CD4-positive, alpha-beta T cell (primary cell): ENCODE measurements at regions not wholly inside any gene's neighbourhood (a gene's known extent, or its start where the extent isn't known, plus 50 kb on each side); places are given as distances from the start of the nearest gene placed in this dataset.
"Not testable (repeated sequence)": the region's sequence is repeated elsewhere in the genome, so short reads cannot be mapped to it uniquely, and the experiment has no call there.

Experiments used
- ATAC-seq: fragments of 200-7000 bp; cut with Tn5 transposase; one replicate; pipeline ENCODE4 v1.10.0; 2022; ENCODE audit warnings: mild to moderate bottlenecking; ENCODE audit not compliant: poor library complexity
- CTCF ChIA-PET: fragments of 350-600 bp; sonication (Branson Sonifier 250); formaldehyde crosslinking; loops from one replicate; lab custom pipeline; 2021; ENCODE audit warnings: antibody characterized with exemption, inconsistent platforms; lab: Charles Lee
- POLR2A ChIA-PET: fragments of 350-600 bp; sonication (Branson Sonifier 250); formaldehyde crosslinking; loops from one replicate; lab custom pipeline; 2021; ENCODE audit warnings: antibody characterized with exemption, inconsistent platforms; lab: Charles Lee
- DNase-seq, 14 experiments: peaks; one replicate each; pipeline ENCODE4 v3.0.0-alpha.2; 2013 to 2020; ENCODE audit warnings: mixed read lengths in 2 of 14
- H3K27ac ChIP-seq, 2 donors: one replicate each; pipeline versions ENCODE4 v1.5.1 to v1.7.0; 2013; ENCODE audit warnings: low read length in 2 of 2, low read depth in 1 of 2, mild to moderate bottlenecking in 1 of 2
- H3K27me3 ChIP-seq, 2 experiments: 1 replicate in 1 of 2; 2 replicates in 1 of 2; pipeline versions ENCODE4 v1.6.1 to v1.7.0; 2013; ENCODE audit warnings: low read length in 2 of 2, control low read depth in 1 of 2, mild to moderate bottlenecking in 1 of 2, moderate library complexity in 1 of 2; ENCODE audit not compliant: insufficient read depth in 2 of 2, control insufficient read depth in 1 of 2
- H3K36me3 ChIP-seq: one replicate; pipeline ENCODE4 v1.6.1; 2013; ENCODE audit warnings: low read length, control low read depth; ENCODE audit not compliant: insufficient read depth
- H3K4me1 ChIP-seq: one replicate; pipeline ENCODE4 v1.6.1; 2013; ENCODE audit warnings: low read length, control low read depth; ENCODE audit not compliant: insufficient read depth
- H3K4me3 ChIP-seq: one replicate; pipeline ENCODE4 v1.5.1; 2013; ENCODE audit warnings: mild to moderate bottlenecking, low read length, moderate library complexity
- H3K9me3 ChIP-seq, 2 experiments: 1 replicate in 1 of 2; 2 replicates in 1 of 2; pipeline versions ENCODE4 v1.6.1 to v1.7.0; 2013; ENCODE audit warnings: low read length in 2 of 2, mild to moderate bottlenecking in 2 of 2, control low read depth in 1 of 2, moderate library complexity in 1 of 2; ENCODE audit not compliant: control insufficient read depth in 1 of 2, insufficient read depth in 1 of 2
- H3K27ac Mint-ChIP-seq: one replicate; pipeline ENCODE4 v1.8.0; 2020; ENCODE audit warnings: mixed read lengths
- H3K27me3 Mint-ChIP-seq: one replicate; pipeline ENCODE4 v1.8.0; 2021; ENCODE audit warnings: mixed read lengths
- H3K36me3 Mint-ChIP-seq: one replicate; pipeline ENCODE4 v1.8.0; 2021; ENCODE audit warnings: low read depth, mixed read lengths
- H3K4me1 Mint-ChIP-seq: one replicate; pipeline ENCODE4 v1.8.0; 2021; ENCODE audit warnings: low read depth, mixed read lengths
- H3K4me3 Mint-ChIP-seq: one replicate; pipeline ENCODE4 v1.8.0; 2020; ENCODE audit warnings: mild to moderate bottlenecking, mixed read lengths
- H3K9me3 Mint-ChIP-seq: one replicate; pipeline ENCODE4 v1.8.0; 2020; ENCODE audit warnings: mixed read lengths
- CTCF ChIP-seq: fragments of 200-600 bp; IDR thresholded peaks from one replicate; pipeline ENCODE4 v1.8.0; 2022; ENCODE audit warnings: antibody characterized with exemption, mild to moderate bottlenecking
- intact Hi-C, 2 experiments: fragments of 100-400 bp; cut with DNase I in 1 of 2; cut with micrococcal nuclease in 1 of 2; formaldehyde crosslinking; loops; one replicate each; pipeline versions ENCODE4 v1.15.1 to v1.9.0; 2023 to 2025; cut with DNase I, micrococcal nuclease

GRCh38 chr4:177810220-177810619 lies 368.0 kb upstream of the AGA start:
- no peaks in the 10 kb centered on the region for H3K27me3 ChIP-seq
- intact Hi-C loops, result no loop called here
- POLR2A ChIA-PET, result no interaction called here
- no peak overlapping the region for H3K27ac ChIP-seq
- Mint-ChIP-seq H3K36me3 (no peaks in the 10 kb centered on the region), H3K27me3 (no peaks in the 10 kb centered on the region), H3K27ac (no peak overlapping the region), H3K4me1 (no peaks in the 10 kb centered on the region), H3K9me3 (peaks cover 2% of the 10 kb centered on the region), H3K4me3 (no peak overlapping the region)
- CTCF ChIA-PET, result no interaction called here
- no peaks in the 10 kb centered on the region for H3K4me1 ChIP-seq
- H3K36me3 ChIP-seq, result no peaks in the 10 kb centered on the region
- H3K4me3 ChIP-seq, result no peak overlapping the region
- no peak for TF ChIP-seq CTCF
- DNase-seq (no peak), ATAC-seq (no peak)
- no peaks in the 10 kb centered on the region for H3K9me3 ChIP-seq

- H3K9me3 Mint-ChIP-seq, CTCF ChIA-PET, H3K27ac Mint-ChIP-seq, ATAC-seq, H3K36me3 Mint-ChIP-seq, POLR2A ChIA-PET, H3K4me1 Mint-ChIP-seq, H3K9me3 ChIP-seq, H3K27ac ChIP-seq, H3K27me3 Mint-ChIP-seq, H3K27me3 ChIP-seq, DNase-seq, H3K4me3 ChIP-seq, H3K36me3 ChIP-seq, H3K4me3 Mint-ChIP-seq, H3K4me1 ChIP-seq, intact Hi-C loops: not testable (repeated sequence)
Observed at GRCh38 chr4:177818392-177818791, 376.2 kb upstream of the AGA start.

GRCh38 chr4:177826973-177827372 lies 384.7 kb upstream of the AGA start:
- Mint-ChIP-seq H3K9me3 (peaks cover 4% of the 10 kb centered on the region), H3K36me3 (no peaks in the 10 kb centered on the region), H3K27me3 (no peaks in the 10 kb centered on the region), H3K4me3 (no peak overlapping the region), H3K4me1 (no peaks in the 10 kb centered on the region), H3K27ac (no peak overlapping the region)
- DNase-seq (no peak), ATAC-seq (no peak)
- peaks cover 0 to 4% of the 10 kb centered on the region in 2 experiments for H3K9me3 ChIP-seq
- CTCF ChIA-PET, result interaction anchor here (0.8 kb wide), 1 partner anchor 24 kb away, joined by 3 read pairs; no protein-coding TSS in a partner anchor
- H3K4me3 ChIP-seq, result no peak overlapping the region
- H3K27ac ChIP-seq, result no peak overlapping the region
- POLR2A ChIA-PET, result no interaction called here
- no peaks in the 10 kb centered on the region for H3K4me1 ChIP-seq
- H3K36me3 ChIP-seq, result no peaks in the 10 kb centered on the region
- intact Hi-C loops, result no loop called here
- no peak for TF ChIP-seq CTCF
- no peaks in the 10 kb centered on the region for H3K27me3 ChIP-seq

- DNase-seq (no peak), ATAC-seq (no peak)
- no peaks in the 10 kb centered on the region for H3K9me3 Mint-ChIP-seq
- H3K27me3 ChIP-seq, result no peaks in the 10 kb centered on the region
- H3K4me3 Mint-ChIP-seq, result no peak overlapping the region
- no peak for TF ChIP-seq CTCF
- no peaks in the 10 kb centered on the region for H3K4me1 Mint-ChIP-seq
- no peaks in the 10 kb centered on the region for H3K36me3 ChIP-seq
- intact Hi-C loops, result no loop called here
- H3K36me3 Mint-ChIP-seq, result no peaks in the 10 kb centered on the region
- H3K4me3 ChIP-seq, result no peak overlapping the region
- POLR2A ChIA-PET, result no interaction called here
- H3K27me3 Mint-ChIP-seq, result no peaks in the 10 kb centered on the region
- peaks cover 0 to 3% of the 10 kb centered on the region in 2 experiments for H3K9me3 ChIP-seq
- H3K4me1 ChIP-seq, result no peaks in the 10 kb centered on the region
- no peak overlapping the region for H3K27ac Mint-ChIP-seq
- CTCF ChIA-PET, result no interaction called here
- no peak overlapping the region for H3K27ac ChIP-seq
Observed at GRCh38 chr4:177841258-177841657, 399.0 kb upstream of the AGA start.
